ENCODE measurements at regions not wholly inside any gene's neighbourhood (a gene's known extent, or its start where the extent isn't known, plus 50 kb on each side); places are given as distances from the start of the nearest gene placed in this dataset.

GRCh38 chr14:22475381-22475780, 113.6 kb downstream of the DAD1 start (continued):
- TF ChIP-seq SREBF1 (IDR thresholded peaks at IDR 0.05; ENCODE audit: low read length) (no peak), SP1 (IDR thresholded peaks at IDR 0.05; ENCODE audit: low read depth, low read length) (no peak), RAD21 (IDR thresholded peaks at IDR 0.05; ENCODE audit: insufficient read depth, low read depth, low read length) (no peak), SUZ12 (IDR thresholded peaks at IDR 0.05; ENCODE audit: unreplicated experiment) (no peak), SIN3A (IDR thresholded peaks at IDR 0.05; ENCODE audit: low read depth, low read length) (no peak), CEBPB (IDR thresholded peaks at IDR 0.05; ENCODE audit: borderline replicate concordance in 1 of 2, low read depth in 2 of 2, low read length in 2 of 2) (no peak), SMC3 (IDR thresholded peaks at IDR 0.05; ENCODE audit: borderline replicate concordance, low read length) (no peak), IKZF2 (IDR thresholded peaks at IDR 0.05) (0 out of 4 replicates have a peak, but pooled peaks of 1 of the 2 experiments have one; percentile 12), PKNOX1 (IDR thresholded peaks at IDR 0.05) (no peak), EP300 (IDR thresholded peaks at IDR 0.05; ENCODE audit: borderline replicate concordance in 1 of 2, control insufficient read depth in 1 of 2, low read depth in 2 of 2, low read length in 2 of 2) (no peak), WRNIP1 (IDR thresholded peaks at IDR 0.05; ENCODE audit: borderline replicate concordance, low read depth, low read length) (no peak), ZNF274 (IDR thresholded peaks at IDR 0.05; ENCODE audit: insufficient read depth, insufficient read length) (no peak), KAT2A (conservative IDR thresholded peaks at IDR 0.05; ENCODE audit: control insufficient read depth, low read depth, low read length) (no peak), RUNX3 (IDR thresholded peaks at IDR 0.05; ENCODE audit: low read length) (peak; percentile 49), EED (IDR thresholded peaks at IDR 0.05; ENCODE audit: low read depth) (0 out of 2 replicates have a peak, but pooled peaks have one; percentile 5), CREB1 (IDR thresholded peaks at IDR 0.05; ENCODE audit: low read depth) (no peak), BACH1 (IDR thresholded peaks at IDR 0.05; ENCODE audit: borderline replicate concordance) (no peak), MTA2 (IDR thresholded peaks at IDR 0.05; ENCODE audit: low read depth) (no peak), BRCA1 (IDR thresholded peaks at IDR 0.05; ENCODE audit: low read depth, low read length) (no peak), MEF2B (IDR thresholded peaks at IDR 0.05; ENCODE audit: partially characterized antibody, poor library complexity, severe bottlenecking) (peak; percentile 27), GABPA (IDR thresholded peaks at IDR 0.05; ENCODE audit: low read depth) (no peak), USF1 (IDR thresholded peaks at IDR 0.05; ENCODE audit: borderline replicate concordance, extremely low read length, insufficient read depth, low read depth, low read length) (no peak), CBX5 (IDR thresholded peaks at IDR 0.05; ENCODE audit: low read depth) (no peak), BMI1 (IDR thresholded peaks at IDR 0.05; ENCODE audit: borderline replicate concordance) (no peak), CBX3 (IDR thresholded peaks at IDR 0.05; ENCODE audit: borderline replicate concordance, low read depth) (no peak), RBBP5 (conservative IDR thresholded peaks at IDR 0.05) (no peak), RELA (IDR thresholded peaks at IDR 0.05; ENCODE audit: borderline replicate concordance, partially characterized antibody) (no peak), ZNF592 (IDR thresholded peaks at IDR 0.05) (peak; percentile 31; the same call in 1 of the 2 replicates)
